A549 (cell line): ENCODE measurements at regions not wholly inside any gene's neighbourhood (a gene's known extent, or its start where the extent isn't known, plus 50 kb on each side); places are given as distances from the start of the nearest gene placed in this dataset.

Experiments
- ATAC-seq, 2 experiments: fragments of 200-7000 bp in 1 of 2; fragments of >200 bp in 1 of 2; cut with Nextera tagmentation in 1 of 2; cut with Tn5 transposase in 1 of 2; 3 replicates each; pipeline versions ENCODE4 v1.8.0 to v1.9.1; 2018 to 2020; ENCODE audit warnings: mild to moderate bottlenecking in 1 of 2, moderate library complexity in 1 of 2
- CTCF ChIA-PET: fragments of 300-600 bp; sonication (Branson Sonifier 250); formaldehyde crosslinking; extraction: SDS; loops from one replicate; lab custom pipeline; 2021; ENCODE audit warnings: antibody characterized with exemption, inconsistent platforms; lab: Yijun Ruan, JAX
- POLR2A ChIA-PET: fragments of 350-600 bp; formaldehyde crosslinking; extraction: SDS; loops from one replicate; lab custom pipeline; 2021; ENCODE audit warnings: antibody characterized with exemption, inconsistent platforms; lab: Yijun Ruan, JAX
- DNase-seq, 2 experiments: peaks; one replicate each; pipeline versions ENCODE4 v3.0.0 to v3.0.0-alpha.2; 2011 to 2016; ENCODE audit warnings: low read depth in 1 of 2, low spot score in 1 of 2
- FAIRE-seq: peaks from 2 replicates; lab custom pipeline; 2011; peaks lifted over from hg19 to GRCh38; lab: Jason Lieb, UNC
- H3K27ac ChIP-seq, 2 experiments: fragments of >200 bp; sonication (Bioruptor Twin); formaldehyde crosslinking; 3 replicates each; pipeline ENCODE4 v1.5.1; 2016 to 2017
- H3K4me1 ChIP-seq: fragments of >200 bp; sonication (Bioruptor Twin); formaldehyde crosslinking; 3 replicates; pipeline ENCODE4 v1.6.1; 2016
- H3K4me2 ChIP-seq: fragments of >200 bp; sonication (Bioruptor Twin); formaldehyde crosslinking; 3 replicates; pipeline ENCODE4 v1.6.1; 2016
- H3K4me3 ChIP-seq: fragments of >200 bp; sonication (Bioruptor Twin); formaldehyde crosslinking; 3 replicates; pipeline ENCODE4 v1.5.1; 2016
- H3K9me3 ChIP-seq: fragments of >200 bp; sonication (Bioruptor Twin); formaldehyde crosslinking; 3 replicates; pipeline ENCODE4 v1.6.1; 2016
- BHLHE40 ChIP-seq: IDR thresholded peaks from 2 replicates; pipeline ENCODE4 v1.6.1; 2012; ENCODE audit warnings: low read depth, low read length, inconsistent platforms
- CBX8 ChIP-seq: fragments of 200-600 bp; sonication (generic); IDR thresholded peaks from 2 replicates; pipeline ENCODE4 v1.6.1; 2016
- E2F6 ChIP-seq: IDR thresholded peaks from 2 replicates; pipeline ENCODE4 v1.6.1; 2012; ENCODE audit warnings: low read depth, borderline replicate concordance
- EHF ChIP-seq: fragments of 250-450 bp; sonication (Bioruptor Pico); IDR thresholded peaks from 2 replicates; pipeline ENCODE4 v1.5.0; 2020; ENCODE audit warnings: mild to moderate bottlenecking
- ESRRA ChIP-seq: fragments of 150-350 bp; IDR thresholded peaks from 2 replicates; pipeline ENCODE4 v1.6.1; 2014; ENCODE audit warnings: mild to moderate bottlenecking, low read length, borderline replicate concordance
- HEYL ChIP-seq: fragments of 250-450 bp; sonication (Bioruptor Pico); IDR thresholded peaks from 2 replicates; pipeline ENCODE4 v1.8.0; 2021; ENCODE audit warnings: mild to moderate bottlenecking, moderate library complexity
- HOXB13 ChIP-seq: fragments of 250-450 bp; sonication (Bioruptor Pico); IDR thresholded peaks from 2 replicates; pipeline ENCODE4 v1.5.0; 2020; ENCODE audit warnings: low read depth, mild to moderate bottlenecking, moderate library complexity
- HOXB5 ChIP-seq: fragments of 250-450 bp; sonication (Bioruptor Pico); IDR thresholded peaks from 2 replicates; pipeline ENCODE4 v1.5.0; 2020; ENCODE audit warnings: mild to moderate bottlenecking, moderate library complexity
- JUNB ChIP-seq: fragments of >200 bp; sonication (Bioruptor Twin); formaldehyde crosslinking; IDR thresholded peaks from 2 replicates; pipeline ENCODE4 v1.6.1; 2016
- KDM1A ChIP-seq: fragments of 200-600 bp; sonication (generic); IDR thresholded peaks from 2 replicates; pipeline ENCODE4 v1.6.1; 2016; ENCODE audit warnings: low read depth, mild to moderate bottlenecking
- KDM5A ChIP-seq: fragments of 200-600 bp; sonication (generic); IDR thresholded peaks from 2 replicates; pipeline ENCODE4 v1.6.1; 2016; ENCODE audit warnings: antibody characterized with exemption, mild to moderate bottlenecking
- NFE2L2 ChIP-seq: fragments of 150-350 bp; conservative IDR thresholded peaks from 2 replicates; pipeline ENCODE4 v1.6.1; 2014; ENCODE audit warnings: low read length
- NPAS2 ChIP-seq: fragments of 250-450 bp; sonication (Bioruptor Pico); IDR thresholded peaks from 2 replicates; pipeline ENCODE4 v1.8.0; 2022; ENCODE audit warnings: mild to moderate bottlenecking, moderate library complexity, borderline replicate concordance
- NR3C1 ChIP-seq: fragments of >200 bp; sonication (Bioruptor Twin); formaldehyde crosslinking; IDR thresholded peaks from 3 replicates; pipeline ENCODE4 v1.6.1; 2017
- RAD21 ChIP-seq, 2 experiments: fragments of >200 bp in 1 of 2; sonication (Bioruptor Twin) in 1 of 2; formaldehyde crosslinking in 1 of 2; IDR thresholded peaks in 1 of 2; conservative IDR thresholded peaks in 1 of 2; 2 replicates in 1 of 2; 3 replicates in 1 of 2; pipeline ENCODE4 v1.6.1; 2012 to 2018; ENCODE audit warnings: inconsistent platforms in 1 of 2
- TP53 ChIP-seq: fragments of 250-450 bp; sonication (Bioruptor Pico); IDR thresholded peaks from 2 replicates; pipeline ENCODE4 v1.5.0; 2021; ENCODE audit warnings: mild to moderate bottlenecking, moderate library complexity
- ZFP36 ChIP-seq: fragments of 450-650 bp; IDR thresholded peaks from 2 replicates; pipeline ENCODE4 v1.6.1; 2014; ENCODE audit warnings: borderline replicate concordance; ENCODE audit not compliant: partially characterized antibody
- WGBS: methylation state at CpG from one replicate; pipeline ENCODE4 v1.1.6; 2017; ENCODE audit errors: missing lambda C conversion rate; 5-methylcytosine and 5-hydroxymethylcytosine counted together
- TF ChIP-seq, protein P1 (sequence below): fragments of 450-650 bp; IDR thresholded peaks from 2 replicates; pipeline ENCODE4 v1.6.1; 2014; ENCODE audit warnings: antibody characterized with exemption
- TF ChIP-seq, protein P2 (sequence below): fragments of 250-450 bp; sonication (Bioruptor Pico); IDR thresholded peaks from 2 replicates; pipeline ENCODE4 v1.5.0; 2020; ENCODE audit warnings: low read depth, mild to moderate bottlenecking, moderate library complexity
- TF ChIP-seq, protein P3 (sequence below): IDR thresholded peaks from 2 replicates; pipeline ENCODE4 v1.6.1; 2012
- TF ChIP-seq, protein P4 (sequence below): fragments of >200 bp; sonication (Bioruptor Twin); formaldehyde crosslinking; IDR thresholded peaks from 3 replicates; pipeline ENCODE4 v1.5.1; 2016
- TF ChIP-seq, protein P5 (sequence below): fragments of 250-450 bp; sonication (Bioruptor Pico); IDR thresholded peaks from 2 replicates; pipeline ENCODE4 v1.5.0; 2021; ENCODE audit warnings: mild to moderate bottlenecking, moderate library complexity, borderline replicate concordance

- TF ChIP-seq NR3C1 = no peak
- TF ChIP-seq KDM5A = no peak
- no peak for TF ChIP-seq KDM1A
- no peak for TF ChIP-seq EHF (CRISPR knock-in tag)
- TF ChIP-seq NFE2L2 = no peak
- TF ChIP-seq RAD21 (conservative IDR thresholded peaks at IDR 0.05 in 1 of 2, IDR thresholded peaks at IDR 0.05 in 1 of 2) = no peak
- no peak for TF ChIP-seq HEYL
- TF ChIP-seq, protein P1, sequence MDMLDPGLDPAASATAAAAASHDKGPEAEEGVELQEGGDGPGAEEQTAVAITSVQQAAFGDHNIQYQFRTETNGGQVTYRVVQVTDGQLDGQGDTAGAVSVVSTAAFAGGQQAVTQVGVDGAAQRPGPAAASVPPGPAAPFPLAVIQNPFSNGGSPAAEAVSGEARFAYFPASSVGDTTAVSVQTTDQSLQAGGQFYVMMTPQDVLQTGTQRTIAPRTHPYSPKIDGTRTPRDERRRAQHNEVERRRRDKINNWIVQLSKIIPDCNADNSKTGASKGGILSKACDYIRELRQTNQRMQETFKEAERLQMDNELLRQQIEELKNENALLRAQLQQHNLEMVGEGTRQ = no peak
- no peak for TF ChIP-seq ZFP36
- no peak for TF ChIP-seq TP53 (CRISPR knock-in tag)
- TF ChIP-seq, protein P2, sequence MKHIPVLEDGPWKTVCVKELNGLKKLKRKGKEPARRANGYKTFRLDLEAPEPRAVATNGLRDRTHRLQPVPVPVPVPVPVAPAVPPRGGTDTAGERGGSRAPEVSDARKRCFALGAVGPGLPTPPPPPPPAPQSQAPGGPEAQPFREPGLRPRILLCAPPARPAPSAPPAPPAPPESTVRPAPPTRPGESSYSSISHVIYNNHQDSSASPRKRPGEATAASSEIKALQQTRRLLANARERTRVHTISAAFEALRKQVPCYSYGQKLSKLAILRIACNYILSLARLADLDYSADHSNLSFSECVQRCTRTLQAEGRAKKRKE (CRISPR knock-in tag) = no peak
- TF ChIP-seq, protein P3, sequence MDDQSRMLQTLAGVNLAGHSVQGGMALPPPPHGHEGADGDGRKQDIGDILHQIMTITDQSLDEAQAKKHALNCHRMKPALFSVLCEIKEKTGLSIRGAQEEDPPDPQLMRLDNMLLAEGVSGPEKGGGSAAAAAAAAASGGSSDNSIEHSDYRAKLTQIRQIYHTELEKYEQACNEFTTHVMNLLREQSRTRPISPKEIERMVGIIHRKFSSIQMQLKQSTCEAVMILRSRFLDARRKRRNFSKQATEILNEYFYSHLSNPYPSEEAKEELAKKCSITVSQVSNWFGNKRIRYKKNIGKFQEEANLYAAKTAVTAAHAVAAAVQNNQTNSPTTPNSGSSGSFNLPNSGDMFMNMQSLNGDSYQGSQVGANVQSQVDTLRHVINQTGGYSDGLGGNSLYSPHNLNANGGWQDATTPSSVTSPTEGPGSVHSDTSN = no peak
- no peak for TF ChIP-seq ESRRA
- TF ChIP-seq, protein P4, sequence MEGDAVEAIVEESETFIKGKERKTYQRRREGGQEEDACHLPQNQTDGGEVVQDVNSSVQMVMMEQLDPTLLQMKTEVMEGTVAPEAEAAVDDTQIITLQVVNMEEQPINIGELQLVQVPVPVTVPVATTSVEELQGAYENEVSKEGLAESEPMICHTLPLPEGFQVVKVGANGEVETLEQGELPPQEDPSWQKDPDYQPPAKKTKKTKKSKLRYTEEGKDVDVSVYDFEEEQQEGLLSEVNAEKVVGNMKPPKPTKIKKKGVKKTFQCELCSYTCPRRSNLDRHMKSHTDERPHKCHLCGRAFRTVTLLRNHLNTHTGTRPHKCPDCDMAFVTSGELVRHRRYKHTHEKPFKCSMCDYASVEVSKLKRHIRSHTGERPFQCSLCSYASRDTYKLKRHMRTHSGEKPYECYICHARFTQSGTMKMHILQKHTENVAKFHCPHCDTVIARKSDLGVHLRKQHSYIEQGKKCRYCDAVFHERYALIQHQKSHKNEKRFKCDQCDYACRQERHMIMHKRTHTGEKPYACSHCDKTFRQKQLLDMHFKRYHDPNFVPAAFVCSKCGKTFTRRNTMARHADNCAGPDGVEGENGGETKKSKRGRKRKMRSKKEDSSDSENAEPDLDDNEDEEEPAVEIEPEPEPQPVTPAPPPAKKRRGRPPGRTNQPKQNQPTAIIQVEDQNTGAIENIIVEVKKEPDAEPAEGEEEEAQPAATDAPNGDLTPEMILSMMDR = no peak
- TF ChIP-seq, protein P5, sequence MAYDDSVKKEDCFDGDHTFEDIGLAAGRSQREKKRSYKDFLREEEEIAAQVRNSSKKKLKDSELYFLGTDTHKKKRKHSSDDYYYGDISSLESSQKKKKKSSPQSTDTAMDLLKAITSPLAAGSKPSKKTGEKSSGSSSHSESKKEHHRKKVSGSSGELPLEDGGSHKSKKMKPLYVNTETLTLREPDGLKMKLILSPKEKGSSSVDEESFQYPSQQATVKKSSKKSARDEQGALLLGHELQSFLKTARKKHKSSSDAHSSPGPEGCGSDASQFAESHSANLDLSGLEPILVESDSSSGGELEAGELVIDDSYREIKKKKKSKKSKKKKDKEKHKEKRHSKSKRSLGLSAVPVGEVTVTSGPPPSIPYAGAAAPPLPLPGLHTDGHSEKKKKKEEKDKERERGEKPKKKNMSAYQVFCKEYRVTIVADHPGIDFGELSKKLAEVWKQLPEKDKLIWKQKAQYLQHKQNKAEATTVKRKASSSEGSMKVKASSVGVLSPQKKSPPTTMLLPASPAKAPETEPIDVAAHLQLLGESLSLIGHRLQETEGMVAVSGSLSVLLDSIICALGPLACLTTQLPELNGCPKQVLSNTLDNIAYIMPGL (CRISPR knock-in tag) = no peak
- TF ChIP-seq E2F6 = no peak
- no peak for TF ChIP-seq HOXB13 (CRISPR knock-in tag)
- TF ChIP-seq, all 56 proteins: peak for 0
- WGBS = 0% methylated on average over 1 of the region's 1 CpG
- Histone ChIP-seq H3K9me3 (peaks cover 15% of the 10 kb centered on the region; the same call in 2 of the 3 replicates), H3K27ac (no peak overlapping the region), H3K4me1 (no peaks in the 10 kb centered on the region), H3K4me2 (no peak overlapping the region), H3K4me3 (no peak overlapping the region)
- ATAC-seq = no peak
- DNase-seq = no peak
- no peak for FAIRE-seq
- ChIA-PET CTCF (no interaction called here), POLR2A (no interaction called here)
Measured at GRCh38 chr14:61956517-61956916, 194.3 kb downstream of the SNAPC1 start.

DNA sequence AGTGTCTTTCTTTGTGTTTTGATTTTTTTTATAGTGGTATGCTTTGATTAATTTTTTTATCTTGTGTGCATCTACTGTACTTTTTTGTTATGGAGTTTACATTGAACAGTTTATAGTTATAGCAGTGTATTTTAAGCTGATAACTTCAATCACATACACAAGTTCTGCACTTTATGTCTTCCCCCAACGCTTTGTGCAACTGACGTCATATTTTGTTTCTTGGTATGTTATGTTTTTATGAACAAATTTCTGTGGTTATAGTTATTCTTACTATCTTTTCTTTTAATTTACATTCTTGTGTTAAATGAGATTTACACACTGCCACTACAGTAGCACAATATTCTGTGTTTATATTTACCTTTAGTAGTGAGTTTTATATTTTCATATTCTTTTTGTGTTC, 197.1 kb downstream of the SNAPC1 start:
- no peak for DNase-seq
- 23% methylated on average over 2 of the region's 2 CpGs for WGBS
- CTCF ChIA-PET = no interaction called here
- ATAC-seq = no peak
- Histone ChIP-seq H3K4me3 (no peak overlapping the region), H3K4me1 (no peaks in the 10 kb centered on the region), H3K9me3 (peaks cover 15% of the 10 kb centered on the region; the same call in 2 of the 3 replicates), H3K4me2 (no peak overlapping the region), H3K27ac (no peak overlapping the region)
- no peak for FAIRE-seq
- POLR2A ChIA-PET = no interaction called here
- TF ChIP-seq CBX8 = no peak
- TF ChIP-seq, protein P5 (CRISPR knock-in tag) = no peak
- TF ChIP-seq JUNB = no peak
- no peak for TF ChIP-seq NR3C1
- no peak for TF ChIP-seq HOXB5 (CRISPR knock-in tag)
- no peak for TF ChIP-seq HOXB13 (CRISPR knock-in tag)
- no peak for TF ChIP-seq BHLHE40
- TF ChIP-seq KDM5A = no peak
- TF ChIP-seq, protein P1 = no peak
- TF ChIP-seq NPAS2 (CRISPR knock-in tag) = no peak
- TF ChIP-seq, protein P4 = no peak
- no peak for TF ChIP-seq NFE2L2
